ENCODE measurements at regions not wholly inside any gene's neighbourhood (a gene's known extent, or its start where the extent isn't known, plus 50 kb on each side); places are given as distances from the start of the nearest gene placed in this dataset.

DNA sequence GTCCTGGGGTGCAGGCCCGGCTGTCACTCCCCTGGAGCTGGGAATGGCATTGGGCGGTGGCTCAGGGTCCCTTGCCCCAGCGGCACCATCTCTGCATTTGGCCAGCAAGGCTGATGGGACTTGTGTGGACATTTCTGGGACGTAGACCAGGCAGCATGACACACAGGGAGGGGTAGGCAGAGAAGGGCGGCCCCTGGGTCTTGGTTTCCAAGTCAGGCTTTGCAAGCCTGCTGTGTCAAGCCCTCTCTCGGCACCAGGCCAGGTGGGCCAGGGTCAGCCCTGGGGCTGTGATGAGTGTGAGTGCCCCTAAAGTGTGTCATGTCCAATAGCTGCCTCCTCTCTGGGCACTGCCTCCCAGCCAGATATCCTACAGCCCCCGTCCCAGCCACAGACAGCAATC is 335.2 kb downstream of the SEC14L1 start:
- TF ChIP-seq TAF1 (IDR thresholded peaks at IDR 0.05; ENCODE audit: low read depth, low read length) (no peak), POLR2AphosphoS5 (IDR thresholded peaks at IDR 0.05; ENCODE audit: low read depth, low read length) (no peak), POLR2A (IDR thresholded peaks at IDR 0.05; ENCODE audit: low read depth, low read length) (no peak), POU2F2 (IDR thresholded peaks at IDR 0.05; ENCODE audit: low read depth, low read length) (no peak), SPI1 (IDR thresholded peaks at IDR 0.05; ENCODE audit: low read depth, low read length) (no peak), PAX5 (IDR thresholded peaks at IDR 0.05; ENCODE audit: insufficient read depth, low read length, severe bottlenecking) (no peak)
